Astrocyte of the spinal cord (primary cell): ENCODE measurements at regions not wholly inside any gene's neighbourhood (a gene's known extent, or its start where the extent isn't known, plus 50 kb on each side); places are given as distances from the start of the nearest gene placed in this dataset.

Experiments
- DNase-seq: peaks from one replicate; pipeline ENCODE4 v3.0.0; 2011; ENCODE audit warnings: low read depth, low spot score
- H3K4me3 ChIP-seq: 2 replicates; pipeline ENCODE4 v1.5.1; 2011; ENCODE audit warnings: low read depth, mild to moderate bottlenecking, low read length, moderate library complexity
- CTCF ChIP-seq: IDR thresholded peaks from 2 replicates; pipeline ENCODE4 v1.5.1; 2012; ENCODE audit warnings: low read depth, mild to moderate bottlenecking, low read length, inconsistent platforms
- in situ Hi-C: cut with HindIII; loops from 2 replicates; pipeline ENCODE4 v1.10.0; 2017; ENCODE audit warnings: low sequenced_read_pairs

- H3K4me3 ChIP-seq, result no peak overlapping the region
- no peak for DNase-seq
- in situ Hi-C loops, result no loop called here
- TF ChIP-seq CTCF, result no peak
Observed at GRCh38 chrX:69415698-69416097, 88.4 kb upstream of the NALF2 start.

GRCh38 chrX:69412661-69413060 lies 91.5 kb upstream of the NALF2 start:
- TF ChIP-seq CTCF, result no peak
- no peak overlapping the region for H3K4me3 ChIP-seq
- no peak for DNase-seq
- in situ Hi-C loops, result no loop called here

- in situ Hi-C loops, result no loop called here
- H3K4me3 ChIP-seq, result no peak overlapping the region
- TF ChIP-seq CTCF, result no peak
- no peak for DNase-seq
Observed at GRCh38 chrX:69398881-69399280, 105.2 kb upstream of the NALF2 start.

DNA sequence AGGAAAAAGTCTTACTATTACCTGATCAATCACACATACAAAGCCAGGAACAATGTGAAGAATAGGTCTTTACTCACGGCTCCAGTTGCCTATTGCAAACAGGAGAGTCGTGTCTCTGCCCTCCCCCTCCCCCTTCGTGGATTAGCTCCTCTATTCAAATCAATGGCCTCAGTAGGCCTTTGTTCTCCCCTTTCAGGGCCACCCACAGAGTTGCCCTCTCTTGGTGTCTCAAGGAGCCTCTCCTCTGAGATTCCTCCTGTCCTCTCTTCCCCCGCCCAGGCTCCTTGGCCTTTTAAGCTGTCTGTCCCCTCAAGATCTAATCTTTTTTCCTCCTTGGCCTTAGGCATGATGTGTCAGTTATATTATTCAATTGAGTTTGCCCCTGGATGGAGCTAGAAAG lies 107.2 kb upstream of the NALF2 start:
- H3K4me3 ChIP-seq, result no peak overlapping the region
- in situ Hi-C loops, result no loop called here
- no peak for DNase-seq
- TF ChIP-seq CTCF, result no peak

DNA sequence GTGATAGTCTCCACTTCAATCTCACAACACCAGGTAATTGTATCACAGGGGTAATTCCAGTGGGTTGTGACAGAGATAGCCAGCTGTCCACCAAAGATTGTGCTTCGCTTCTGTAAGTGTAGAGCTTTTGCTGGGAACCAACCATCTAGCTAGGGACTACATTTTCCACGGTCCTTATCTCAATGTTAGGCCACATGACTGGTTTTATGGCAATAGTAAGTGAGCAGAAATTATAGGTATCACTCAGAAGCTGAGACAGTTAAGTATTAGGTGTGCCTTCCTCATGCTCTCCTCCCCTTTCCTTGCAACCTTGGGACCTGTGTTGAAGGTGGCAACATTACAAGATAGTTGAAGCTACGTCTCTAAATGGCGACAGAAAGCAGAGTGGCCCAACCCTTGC lies 108.8 kb upstream of the NALF2 start:
- in situ Hi-C loops, result no loop called here

GRCh38 chrX:69389101-69389501 lies 115.0 kb upstream of the NALF2 start:
- no peak for TF ChIP-seq CTCF
- DNase-seq, result no peak
- H3K4me3 ChIP-seq, result no peak overlapping the region
- in situ Hi-C loops, result no loop called here

More for the DNA sequence above, 108.8 kb upstream of the NALF2 start:
- no peak for TF ChIP-seq CTCF
- no peak overlapping the region for H3K4me3 ChIP-seq
- no peak for DNase-seq

- H3K4me3 ChIP-seq, result no peak overlapping the region
- in situ Hi-C loops, result no loop called here
- no peak for TF ChIP-seq CTCF
- no peak for DNase-seq
Observed at GRCh38 chrX:69388526-69388925, 115.6 kb upstream of the NALF2 start.
